Mammary epithelial cell (primary cell): ENCODE measurements at regions not wholly inside any gene's neighbourhood (a gene's known extent, or its start where the extent isn't known, plus 50 kb on each side); places are given as distances from the start of the nearest gene placed in this dataset.

Experiments
- EZH2 ChIP-seq: IDR thresholded peaks from 2 replicates; pipeline ENCODE4 v1.6.1; 2012; ENCODE audit warnings: low read length, inconsistent platforms, borderline replicate concordance
- TF ChIP-seq, protein P1 (sequence below), 2 donors: IDR thresholded peaks in 1 of 2; conservative IDR thresholded peaks in 1 of 2; 2 replicates each; pipeline ENCODE4 v1.5.1; 2011 to 2012; ENCODE audit warnings: inconsistent platforms in 2 of 2, low read length in 2 of 2, mild to moderate bottlenecking in 2 of 2, control low read depth in 1 of 2, low read depth in 1 of 2; ENCODE audit not compliant: insufficient read depth in 1 of 2; ENCODE audit errors: extremely low read depth in 1 of 2

DNA sequence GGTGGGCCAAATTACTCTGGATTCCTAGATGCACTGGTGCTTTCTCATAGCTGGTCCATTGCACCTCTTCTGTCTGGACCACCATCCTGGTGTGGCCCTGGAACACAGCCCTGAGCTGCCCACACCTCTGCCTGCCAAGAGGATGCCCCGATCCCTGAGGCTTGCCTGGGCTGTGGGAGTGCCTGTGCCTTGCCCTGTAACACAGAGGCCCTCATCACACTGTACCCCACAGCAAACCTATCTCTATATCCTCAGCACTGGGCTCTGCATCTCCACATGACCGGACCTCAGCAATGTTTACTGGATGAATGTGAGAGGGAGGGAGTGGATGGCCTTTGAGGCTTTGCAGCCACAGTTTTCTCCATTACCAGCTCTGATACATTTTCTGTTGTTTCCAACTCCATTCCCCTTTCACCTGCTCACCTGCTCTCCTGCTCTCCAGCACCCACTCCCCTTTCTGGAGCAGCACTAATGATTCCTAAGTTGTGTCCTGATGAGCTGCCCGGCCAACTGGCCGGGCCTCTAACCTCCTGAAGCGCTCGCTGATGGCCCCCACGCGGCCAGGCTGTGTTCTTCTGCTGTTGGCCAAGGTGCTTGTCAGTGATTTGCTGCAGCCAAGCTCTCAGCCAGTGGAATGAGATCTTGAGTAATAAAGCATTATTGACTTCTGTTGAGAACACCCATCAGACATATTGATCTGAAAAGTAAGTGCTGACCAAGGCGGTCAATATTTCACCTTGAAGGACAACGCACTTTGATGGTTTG, 232.6 kb downstream of the TEX29 start:
- TF ChIP-seq, protein P1, sequence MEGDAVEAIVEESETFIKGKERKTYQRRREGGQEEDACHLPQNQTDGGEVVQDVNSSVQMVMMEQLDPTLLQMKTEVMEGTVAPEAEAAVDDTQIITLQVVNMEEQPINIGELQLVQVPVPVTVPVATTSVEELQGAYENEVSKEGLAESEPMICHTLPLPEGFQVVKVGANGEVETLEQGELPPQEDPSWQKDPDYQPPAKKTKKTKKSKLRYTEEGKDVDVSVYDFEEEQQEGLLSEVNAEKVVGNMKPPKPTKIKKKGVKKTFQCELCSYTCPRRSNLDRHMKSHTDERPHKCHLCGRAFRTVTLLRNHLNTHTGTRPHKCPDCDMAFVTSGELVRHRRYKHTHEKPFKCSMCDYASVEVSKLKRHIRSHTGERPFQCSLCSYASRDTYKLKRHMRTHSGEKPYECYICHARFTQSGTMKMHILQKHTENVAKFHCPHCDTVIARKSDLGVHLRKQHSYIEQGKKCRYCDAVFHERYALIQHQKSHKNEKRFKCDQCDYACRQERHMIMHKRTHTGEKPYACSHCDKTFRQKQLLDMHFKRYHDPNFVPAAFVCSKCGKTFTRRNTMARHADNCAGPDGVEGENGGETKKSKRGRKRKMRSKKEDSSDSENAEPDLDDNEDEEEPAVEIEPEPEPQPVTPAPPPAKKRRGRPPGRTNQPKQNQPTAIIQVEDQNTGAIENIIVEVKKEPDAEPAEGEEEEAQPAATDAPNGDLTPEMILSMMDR (conservative IDR thresholded peaks at IDR 0.05 in 1 of 2, IDR thresholded peaks at IDR 0.05 in 1 of 2; ENCODE audit: extremely low read depth in 1 of 2, insufficient read depth in 1 of 2, low read depth in 1 of 2, low read length in 2 of 2), result no peak
- TF ChIP-seq EZH2, result no peak
